Glomerular visceral epithelial cell (primary cell): ENCODE measurements at regions not wholly inside any gene's neighbourhood (a gene's known extent, or its start where the extent isn't known, plus 50 kb on each side); places are given as distances from the start of the nearest gene placed in this dataset.

ENCODE experiments used
- DNase-seq: peaks from one replicate; pipeline ENCODE4 v3.0.0-alpha.2; 2016; ENCODE audit errors: extremely low spot score

- peak; percentile 76 for DNase-seq
Observed at GRCh38 chrX:30414144-30414543, 105.0 kb upstream of the NR0B1 start.

DNA sequence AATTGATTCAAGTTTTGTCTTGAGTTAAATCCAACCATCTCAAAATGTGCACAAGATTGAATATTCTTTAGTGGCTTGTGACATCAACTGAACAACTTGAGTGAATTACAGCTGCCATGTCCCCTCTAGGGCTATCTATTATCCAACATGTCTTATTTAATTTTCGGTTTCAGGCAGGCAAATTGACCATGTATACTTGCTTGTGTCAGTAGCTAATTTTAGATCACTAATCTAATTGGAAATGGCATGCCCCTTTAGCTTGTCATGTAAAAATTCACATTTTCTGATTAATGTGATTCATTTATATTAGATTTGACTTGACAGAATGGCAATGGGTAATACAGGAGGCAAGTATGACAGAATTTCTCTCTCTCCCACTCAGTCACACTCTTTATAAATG lies 93.2 kb upstream of the NR0B1 start:
- DNase-seq, result no peak

DNA sequence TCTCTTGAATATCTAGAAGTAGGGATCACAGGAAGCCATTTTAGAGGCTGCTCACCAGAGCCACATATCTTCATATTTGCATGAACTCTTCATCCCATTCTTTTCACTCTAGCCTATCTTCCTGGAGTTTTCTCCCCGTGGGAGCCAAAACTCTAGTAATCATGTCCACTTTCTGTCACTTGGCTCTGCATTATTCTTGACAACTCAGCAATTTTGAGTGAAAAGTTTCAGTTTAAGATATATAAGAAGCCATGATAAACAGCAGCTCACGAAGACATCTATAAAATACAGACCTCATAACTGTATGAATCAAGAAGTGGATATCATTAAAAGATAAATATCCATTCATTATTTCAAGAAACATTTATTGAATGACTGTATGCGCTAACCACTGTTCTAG lies 79.1 kb upstream of the NR0B1 start:
- DNase-seq, result no peak

DNA sequence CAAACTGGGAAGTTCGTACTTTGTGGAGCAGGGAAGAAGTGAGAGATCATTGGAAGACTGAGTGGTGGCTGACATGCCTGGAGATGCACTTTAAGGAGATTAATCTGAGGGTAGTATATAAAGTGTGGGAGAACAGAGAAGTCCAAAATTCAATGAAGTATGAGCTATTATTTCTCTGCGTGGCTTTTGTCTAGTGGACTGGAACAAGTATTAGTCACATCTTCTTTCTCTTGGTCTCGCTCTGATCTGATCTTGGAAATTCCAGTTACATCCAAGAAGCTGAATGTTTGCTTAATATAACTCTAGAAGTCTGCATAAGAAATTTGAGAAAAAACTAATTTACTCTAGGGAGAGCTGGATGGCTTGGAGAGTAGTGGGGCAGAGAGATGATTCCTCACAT lies 64.8 kb upstream of the NR0B1 start:
- peak; percentile 61 for DNase-seq

- peak; percentile 69 for DNase-seq
Observed at GRCh38 chrX:30373479-30373878, 64.3 kb upstream of the NR0B1 start.

- DNase-seq, result no peak
Observed at GRCh38 chrX:30364229-30364628, 55.0 kb upstream of the NR0B1 start.
